GM21515 (cell line): ENCODE measurements at regions not wholly inside any gene's neighbourhood (a gene's known extent, or its start where the extent isn't known, plus 50 kb on each side); places are given as distances from the start of the nearest gene placed in this dataset.
"Not testable (repeated sequence)": the region's sequence is repeated elsewhere in the genome, so short reads cannot be mapped to it uniquely, and the experiment has no call there.

Source experiments
- ATAC-seq: cut with Tn5 transposase; IDR thresholded peaks from one replicate; pipeline ENCODE4 v1.9.1; 2021; ENCODE audit not compliant: unreplicated experiment

- ATAC-seq: no peak
Observed at GRCh38 chr12:127035011-127035879, 1231.7 kb upstream of the TMEM132C start.

- no peak for ATAC-seq
Observed at GRCh38 chr12:127038152-127038551, 1228.8 kb upstream of the TMEM132C start.

GRCh38 chr12:127038761-127039160 lies 1228.2 kb upstream of the TMEM132C start:
- no peak for ATAC-seq

- ATAC-seq: peak; percentile 97
Observed at GRCh38 chr12:127041985-127042625, 1224.9 kb upstream of the TMEM132C start.

- ATAC-seq: no peak
Observed at GRCh38 chr12:127043731-127044130, 1223.2 kb upstream of the TMEM132C start.

GRCh38 chr12:127044836-127045235 lies 1222.1 kb upstream of the TMEM132C start:
- ATAC-seq: no peak

GRCh38 chr12:127046467-127046866 lies 1220.5 kb upstream of the TMEM132C start:
- no peak for ATAC-seq

GRCh38 chr12:127048057-127048456 lies 1218.9 kb upstream of the TMEM132C start:
- ATAC-seq: no peak

- ATAC-seq: not testable (repeated sequence)
Observed at GRCh38 chr12:127048525-127048924, 1218.4 kb upstream of the TMEM132C start.

- no peak for ATAC-seq
Observed at GRCh38 chr12:127051139-127051538, 1215.8 kb upstream of the TMEM132C start.

- ATAC-seq: no peak
Observed at GRCh38 chr12:127052511-127053232, 1214.3 kb upstream of the TMEM132C start.

- ATAC-seq: no peak
Observed at GRCh38 chr12:127054531-127054930, 1212.4 kb upstream of the TMEM132C start.

GRCh38 chr12:127060310-127060847 lies 1206.6 kb upstream of the TMEM132C start:
- no peak for ATAC-seq

GRCh38 chr12:127060933-127061332 lies 1206.0 kb upstream of the TMEM132C start:
- ATAC-seq: no peak

- ATAC-seq: no peak
Observed at GRCh38 chr12:127063339-127064072, 1203.5 kb upstream of the TMEM132C start.

GRCh38 chr12:127064207-127064606 lies 1202.8 kb upstream of the TMEM132C start:
- no peak for ATAC-seq

- ATAC-seq: no peak
Observed at GRCh38 chr12:127065595-127065994, 1201.4 kb upstream of the TMEM132C start.

- ATAC-seq: no peak
Observed at GRCh38 chr12:127070515-127071157, 1196.3 kb upstream of the TMEM132C start.

GRCh38 chr12:127074161-127074560 lies 1192.8 kb upstream of the TMEM132C start:
- ATAC-seq: no peak

GRCh38 chr12:127075981-127076380 lies 1191.0 kb upstream of the TMEM132C start:
- no peak for ATAC-seq
